ENCODE measurements at regions not wholly inside any gene's neighbourhood (a gene's known extent, or its start where the extent isn't known, plus 50 kb on each side); places are given as distances from the start of the nearest gene placed in this dataset.

DNA sequence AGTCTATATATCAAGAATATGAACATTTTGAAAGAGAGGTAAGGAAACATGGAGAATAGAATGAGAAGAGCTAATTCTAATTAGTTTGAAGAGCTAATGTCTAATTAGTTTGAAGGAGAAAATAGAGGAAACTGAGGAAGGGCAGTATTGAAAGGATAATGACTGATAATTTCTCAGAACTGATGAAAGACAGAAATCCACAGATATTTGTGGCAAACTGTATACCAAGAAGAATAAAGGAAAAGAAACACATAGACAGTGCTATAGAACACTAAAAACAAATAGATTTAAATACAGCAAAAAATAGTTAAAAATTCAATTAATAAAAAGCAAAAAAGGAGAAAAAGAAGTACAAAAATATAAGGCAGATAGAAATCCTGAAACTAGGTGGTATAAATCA lies 354.4 kb downstream of the QKI start:
- Histone ChIP-seq H3K27me3 (ENCODE audit: control insufficient read depth, insufficient read depth, low read length) (no peaks in the 10 kb centered on the region), H3K79me1 (ENCODE audit: low read depth in 1 of 2, low read length in 2 of 2) (no peaks in the 10 kb centered on the region), H3K23ac (ENCODE audit: low read depth, low read length) (no peak overlapping the region), H3K9me1 (ENCODE audit: insufficient read depth, low read length) (no peaks in the 10 kb centered on the region), H3K14ac (replicated peaks; ENCODE audit: low read depth, low read length) (no peak overlapping the region), H4K91ac (ENCODE audit: insufficient read depth, low read depth, low read length) (no peak overlapping the region), H2BK120ac (ENCODE audit: low read depth, low read length) (no peak overlapping the region), H4K20me1 (ENCODE audit: insufficient read depth, low read length) (no peaks in the 10 kb centered on the region), H3K27ac (ENCODE audit: insufficient read depth, low read length) (no peak overlapping the region), H3K56ac (ENCODE audit: extremely low read depth, insufficient read depth, low read length) (no peak overlapping the region), H3K9ac (ENCODE audit: low read depth, low read length) (no peak overlapping the region), H3K36me3 (ENCODE audit: control insufficient read depth, insufficient read depth, low read length) (no peaks in the 10 kb centered on the region), H3K9me3 (ENCODE audit: control insufficient read depth, insufficient read depth, low read length) (no peaks in the 10 kb centered on the region), H3K4me1 (ENCODE audit: control insufficient read depth, insufficient read depth, low read length) (peaks cover 2% of the 10 kb centered on the region; the same call in 1 of the 2 replicates), H4K8ac (ENCODE audit: low read depth in 2 of 2, low read length in 2 of 2) (no peak overlapping the region), H3K4ac (ENCODE audit: low read depth, low read length) (no peak overlapping the region), H2BK20ac (ENCODE audit: low read depth, low read length) (no peak overlapping the region), H3K4me2 (ENCODE audit: low read depth, low read length) (no peak overlapping the region), H2BK15ac (ENCODE audit: low read depth, low read length) (no peak overlapping the region), H3K18ac (ENCODE audit: low read depth, low read length) (no peak overlapping the region), H2BK5ac (ENCODE audit: low read depth, low read length, poor library complexity, severe bottlenecking) (no peak overlapping the region), H2AK9ac (replicated peaks; ENCODE audit: low read depth, low read length, poor library complexity) (no peak overlapping the region), H2AK5ac (ENCODE audit: low read depth, low read length) (no peak overlapping the region), H4K5ac (ENCODE audit: low read depth, low read length) (no peak overlapping the region), H3K4me3 (ENCODE audit: insufficient read depth, low read depth, low read length) (no peak overlapping the region), H2AFZ (replicated peaks; ENCODE audit: low read length, poor library complexity) (no peak overlapping the region)
- DNase-seq (no peak), ATAC-seq (ENCODE audit: low read depth) (no peak)
- POLR2A ChIA-PET (ENCODE audit: unreplicated experiment), result no interaction called here
- no TSS peak for BruUV-seq (replicated peaks)
- TF ChIP-seq RCOR1 (IDR thresholded peaks at IDR 0.05; ENCODE audit: insufficient replicate concordance, low read length) (no peak), BHLHE40 (IDR thresholded peaks at IDR 0.05; ENCODE audit: low read depth, low read length) (no peak), NFE2L2 (IDR thresholded peaks at IDR 0.05; ENCODE audit: low read depth, low read length) (no peak), MAZ (IDR thresholded peaks at IDR 0.05; ENCODE audit: borderline replicate concordance, low read depth, low read length) (no peak), CTCF (conservative IDR thresholded peaks at IDR 0.05; ENCODE audit: low read depth, low read length) (no peak), CHD1 (IDR thresholded peaks at IDR 0.05; ENCODE audit: low read depth, low read length) (no peak), USF2 (IDR thresholded peaks at IDR 0.05; ENCODE audit: low read depth, low read length) (no peak), SMC3 (IDR thresholded peaks at IDR 0.05; ENCODE audit: low read depth, low read length) (no peak), MAFK (IDR thresholded peaks at IDR 0.05; ENCODE audit: low read depth, low read length) (no peak), MXI1 (IDR thresholded peaks at IDR 0.05; ENCODE audit: borderline replicate concordance, low read depth, low read length) (no peak), RAD21 (IDR thresholded peaks at IDR 0.05; ENCODE audit: low read length) (no peak), CEBPB (IDR thresholded peaks at IDR 0.05; ENCODE audit: low read depth, low read length) (no peak), FOS (IDR thresholded peaks at IDR 0.05; ENCODE audit: low read depth, low read length) (no peak), RFX5 (IDR thresholded peaks at IDR 0.05; ENCODE audit: low read depth, low read length) (no peak), POLR2A (IDR thresholded peaks at IDR 0.05; ENCODE audit: low read depth, low read length) (no peak)
- TF ChIP-seq, protein P1, sequence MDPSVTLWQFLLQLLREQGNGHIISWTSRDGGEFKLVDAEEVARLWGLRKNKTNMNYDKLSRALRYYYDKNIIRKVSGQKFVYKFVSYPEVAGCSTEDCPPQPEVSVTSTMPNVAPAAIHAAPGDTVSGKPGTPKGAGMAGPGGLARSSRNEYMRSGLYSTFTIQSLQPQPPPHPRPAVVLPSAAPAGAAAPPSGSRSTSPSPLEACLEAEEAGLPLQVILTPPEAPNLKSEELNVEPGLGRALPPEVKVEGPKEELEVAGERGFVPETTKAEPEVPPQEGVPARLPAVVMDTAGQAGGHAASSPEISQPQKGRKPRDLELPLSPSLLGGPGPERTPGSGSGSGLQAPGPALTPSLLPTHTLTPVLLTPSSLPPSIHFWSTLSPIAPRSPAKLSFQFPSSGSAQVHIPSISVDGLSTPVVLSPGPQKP (IDR thresholded peaks at IDR 0.05; ENCODE audit: borderline replicate concordance, low read depth, low read length), result no peak
- in situ Hi-C loops (cut with MboI; ENCODE audit: low sequenced_read_pairs), result no loop called here
- dilution Hi-C loops (cut with HindIII; ENCODE audit: low sequenced_read_pairs, unreplicated experiment), result no loop called here
- intact Hi-C loops (cut with micrococcal nuclease), result no loop called here
- CTCF ChIA-PET, result no interaction called here

Data from IMR-90 (cell line).